ENCODE measurements at regions not wholly inside any gene's neighbourhood (a gene's known extent, or its start where the extent isn't known, plus 50 kb on each side); places are given as distances from the start of the nearest gene placed in this dataset.
A peak's percentile ranks its signal among the peaks of the same experiment; 100 is the strongest.

DNA sequence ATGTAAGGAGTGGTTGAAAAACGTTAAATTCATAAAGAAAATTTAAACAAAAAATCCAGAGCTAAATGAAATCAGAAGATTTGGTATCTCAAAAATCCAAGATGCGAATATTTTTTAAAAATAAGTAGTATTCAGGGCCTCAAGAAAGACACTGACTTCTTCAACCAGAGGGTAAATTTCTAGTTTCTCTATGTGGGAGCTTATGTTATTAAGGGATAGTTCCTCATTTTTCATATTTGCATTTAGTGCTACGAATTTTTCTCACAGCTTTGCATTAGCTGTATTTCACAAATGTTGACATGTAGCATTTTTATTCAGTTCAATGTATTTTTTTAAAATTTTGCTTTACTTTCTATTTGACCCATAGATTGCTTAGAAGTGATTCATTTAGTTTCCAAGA is 454.7 kb downstream of the CBLN2 start:
- DNase-seq (ENCODE audit: low read depth, low spot score): no peak

DNA sequence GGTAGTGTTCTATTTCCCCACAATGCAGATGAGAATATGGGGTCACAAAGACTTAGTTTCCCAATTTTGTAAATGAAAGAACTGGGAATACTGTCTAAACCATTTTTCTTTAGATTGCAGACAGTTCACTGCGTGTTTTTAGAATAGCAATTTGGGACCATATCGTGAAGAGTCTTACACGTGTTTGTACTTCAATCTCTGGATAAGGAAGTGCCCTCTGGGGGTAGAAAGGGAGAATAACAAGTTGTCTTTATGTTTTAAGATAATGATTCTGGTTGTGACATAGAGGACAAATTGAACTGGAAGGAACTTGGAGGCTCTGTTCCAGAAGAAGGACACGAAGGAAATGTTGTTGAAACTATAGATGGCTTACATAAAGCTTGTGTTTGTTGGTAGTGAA is 457.7 kb downstream of the CBLN2 start:
- no peak for DNase-seq (ENCODE audit: low read depth, low spot score)

DNA sequence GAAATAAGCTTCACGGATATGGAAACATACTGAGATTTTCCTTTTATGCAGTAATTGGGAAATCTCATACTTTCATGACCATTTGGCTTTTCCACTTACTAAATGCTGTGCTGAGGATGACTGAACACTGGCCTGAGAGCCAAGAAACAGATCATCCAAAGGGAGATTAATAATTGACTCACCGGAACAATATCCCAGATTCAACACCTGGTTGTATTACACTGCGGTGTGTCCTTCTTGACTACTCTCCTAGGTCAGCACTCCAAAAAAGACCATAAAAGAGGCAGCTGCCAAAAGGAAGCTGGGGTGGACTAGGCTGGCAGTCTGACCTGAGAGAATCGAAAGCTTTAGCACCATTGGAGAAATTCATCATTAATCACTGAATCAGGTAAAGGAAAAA is 469.1 kb downstream of the CBLN2 start:
- DNase-seq (ENCODE audit: low read depth, low spot score): no peak

DNA sequence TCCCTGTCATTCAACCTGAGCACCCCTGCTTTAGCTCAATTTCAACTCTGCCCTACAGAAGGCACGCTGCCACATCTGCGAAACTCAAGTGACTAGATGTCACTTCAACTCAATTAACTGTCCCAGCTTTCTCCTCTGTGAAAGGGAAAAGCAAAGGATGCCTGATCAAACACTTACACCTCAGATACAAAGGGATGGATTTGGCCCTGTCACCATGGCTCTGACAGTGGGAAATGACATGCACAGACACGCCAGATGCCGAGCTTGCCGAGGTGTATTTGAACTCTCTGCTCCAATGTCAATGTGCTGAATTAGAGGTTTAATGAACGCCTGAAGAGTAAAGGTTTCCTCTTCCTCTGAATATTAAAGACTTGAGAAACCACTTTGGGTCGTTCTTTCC is 481.1 kb downstream of the CBLN2 start:
- DNase-seq (ENCODE audit: low read depth, low spot score): no peak

DNA sequence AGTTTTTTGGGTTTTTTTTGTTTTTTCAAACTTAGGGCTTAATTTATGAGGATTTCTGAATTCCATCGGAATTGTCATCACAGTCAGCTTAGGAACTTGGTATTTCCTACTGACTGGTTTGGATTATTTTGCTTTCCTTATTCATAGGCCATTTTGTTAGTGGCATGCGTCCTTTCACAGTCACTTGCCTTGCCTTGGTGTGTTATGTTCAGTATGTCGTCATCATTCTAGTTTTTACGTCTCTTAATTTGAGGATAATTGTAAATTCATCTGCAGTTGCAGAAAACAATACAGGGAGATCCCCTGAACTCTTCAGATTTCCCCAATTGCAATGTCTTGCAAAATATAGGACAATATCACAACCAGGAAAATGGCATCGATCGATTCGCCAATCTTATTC is 485.3 kb downstream of the CBLN2 start:
- no peak for DNase-seq (ENCODE audit: low read depth, low spot score)

DNA sequence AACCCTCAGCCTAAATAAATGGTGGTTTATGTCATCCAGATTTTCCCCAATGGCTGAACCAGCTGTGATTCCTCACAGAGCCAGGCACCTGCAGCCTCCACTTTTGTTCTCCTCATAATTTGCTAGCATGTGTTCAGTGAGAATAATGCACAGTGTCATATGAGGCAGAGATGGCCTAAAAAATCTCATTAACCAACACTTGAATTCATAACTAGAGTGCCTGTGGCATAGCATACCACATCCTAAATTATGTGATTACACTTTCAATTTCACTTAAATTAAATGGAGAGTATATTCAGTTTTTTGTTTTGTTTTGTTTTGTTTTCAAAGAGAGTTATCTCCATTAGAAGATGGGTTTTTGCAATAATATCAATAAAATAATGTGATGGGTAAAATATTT is 488.0 kb downstream of the CBLN2 start:
- DNase-seq (ENCODE audit: low read depth, low spot score): no peak

DNA sequence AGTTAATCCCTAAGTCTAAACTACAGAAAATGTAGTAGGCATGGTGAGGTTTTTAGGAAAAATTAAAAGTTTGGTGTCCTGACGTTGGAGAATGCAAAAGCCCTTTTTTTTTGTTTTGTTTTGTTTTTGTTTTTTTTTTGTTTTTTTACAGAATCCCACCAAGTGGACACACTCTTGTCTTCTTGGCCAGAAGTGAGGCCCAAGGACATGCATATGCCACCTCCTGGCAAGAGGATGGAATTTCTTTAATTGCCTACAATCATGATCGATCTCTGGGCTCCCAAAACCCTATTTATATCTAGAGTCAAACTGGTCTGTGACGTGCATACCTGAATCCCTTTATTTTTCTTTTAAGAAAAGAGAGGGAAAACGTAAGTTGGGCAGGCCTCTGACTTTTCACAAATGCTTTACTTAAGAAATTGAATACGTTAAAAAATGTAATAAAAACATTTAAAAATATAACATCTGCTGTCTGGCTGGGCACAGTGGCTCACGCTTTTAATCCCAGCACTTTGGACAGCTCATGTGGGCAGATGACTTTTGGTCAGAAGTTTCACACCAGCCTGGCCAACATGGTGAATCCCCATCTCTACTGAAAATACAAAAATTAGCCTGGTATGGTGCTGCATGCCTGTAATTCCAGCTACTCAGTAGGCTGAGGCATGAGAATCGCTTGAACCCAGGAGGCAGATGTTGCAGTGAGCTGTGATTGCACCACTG is 502.7 kb downstream of the CBLN2 start:
- no peak for DNase-seq (ENCODE audit: low read depth, low spot score)

DNA sequence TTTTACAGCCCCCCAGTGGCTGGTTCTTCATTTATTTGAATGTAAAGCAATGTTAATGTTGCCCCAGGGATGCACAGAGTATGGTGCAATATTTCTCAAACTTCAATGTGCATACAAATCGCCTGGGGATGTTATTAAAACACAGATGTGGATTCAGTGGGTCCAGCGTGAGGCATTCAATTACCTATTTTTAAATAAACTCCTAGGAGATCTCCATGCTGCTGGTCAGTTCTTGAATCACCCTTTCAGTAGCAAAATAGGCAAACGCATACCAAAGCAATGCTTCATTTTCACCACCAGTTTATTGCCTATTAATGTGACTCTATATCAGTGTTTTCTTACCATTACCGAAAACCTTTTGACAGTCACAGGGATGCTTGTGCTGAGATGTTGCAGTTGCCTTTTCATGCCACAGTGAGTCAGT is 530.7 kb downstream of the CBLN2 start:
- peak; percentile 24 for DNase-seq (ENCODE audit: low read depth, low spot score)

DNA sequence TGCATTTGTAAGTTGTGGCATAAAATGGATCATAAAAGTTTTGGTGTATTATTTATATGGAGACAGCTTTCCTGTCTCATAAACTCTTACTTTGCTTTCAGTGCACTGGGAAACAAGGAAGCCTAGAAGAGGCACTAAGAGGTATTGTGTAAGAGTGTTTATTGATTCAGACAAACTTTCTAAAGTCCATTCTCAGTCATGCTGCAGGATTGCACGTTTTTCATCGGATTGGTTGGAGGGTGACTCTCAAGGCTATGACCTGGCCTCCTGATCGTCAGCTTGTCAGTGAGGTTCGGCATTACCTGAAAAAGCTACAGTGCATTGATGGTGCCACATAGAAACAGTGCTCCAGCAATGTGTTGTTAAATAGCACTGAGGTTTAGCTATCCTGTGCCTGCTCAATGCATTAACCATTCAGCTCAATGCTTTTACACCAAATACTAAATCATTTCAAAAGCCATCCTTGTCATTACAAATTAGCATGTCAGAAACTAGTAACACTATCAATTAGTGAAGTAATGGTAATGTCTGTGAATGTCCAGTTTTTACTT is 545.5 kb downstream of the CBLN2 start:
- no peak for DNase-seq (ENCODE audit: low read depth, low spot score)

DNA sequence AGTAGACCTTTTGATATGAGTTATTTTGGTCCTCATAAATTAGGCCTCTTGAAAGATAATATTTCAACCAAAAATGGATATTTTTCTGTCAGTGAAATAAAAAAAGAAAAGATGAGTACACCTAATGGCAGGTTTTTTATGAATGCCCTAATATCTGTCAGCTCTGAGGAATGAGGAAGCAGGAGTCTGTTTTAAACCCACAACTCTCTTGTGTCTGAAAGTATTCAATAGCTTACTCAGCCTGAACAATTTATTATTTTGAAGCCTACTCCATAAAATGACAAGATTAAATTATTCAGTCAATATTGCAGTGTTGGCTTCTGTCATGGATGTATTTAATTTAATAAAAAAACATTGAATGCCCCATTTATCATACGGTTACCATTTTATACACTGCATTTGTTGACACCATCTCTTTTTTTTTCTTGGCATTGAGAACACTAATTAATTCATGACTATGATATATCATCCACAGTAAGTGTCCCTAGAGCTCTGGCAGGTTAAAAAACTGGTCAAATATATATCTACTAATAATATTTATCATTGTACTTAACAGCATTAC is 548.2 kb downstream of the CBLN2 start:
- DNase-seq (ENCODE audit: low read depth, low spot score): no peak

DNA sequence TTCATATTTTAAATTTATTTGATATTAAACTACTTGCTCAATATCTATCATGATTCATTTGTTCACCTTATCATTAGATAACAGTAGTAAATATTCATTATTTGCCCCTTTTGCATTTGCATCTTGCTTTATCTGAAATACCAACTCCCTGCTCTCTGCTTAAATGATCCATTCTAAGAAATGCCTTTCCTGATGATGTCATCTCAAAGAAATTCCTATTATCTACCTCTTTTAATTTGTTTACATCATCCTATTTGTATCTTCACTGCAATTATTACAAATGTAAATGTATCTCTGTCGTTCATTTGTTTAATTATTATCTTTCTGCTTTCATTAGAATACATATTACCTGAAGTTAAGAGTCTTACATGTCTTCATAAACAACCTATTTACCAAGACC is 549.9 kb downstream of the CBLN2 start:
- DNase-seq (ENCODE audit: low read depth, low spot score): no peak

DNA sequence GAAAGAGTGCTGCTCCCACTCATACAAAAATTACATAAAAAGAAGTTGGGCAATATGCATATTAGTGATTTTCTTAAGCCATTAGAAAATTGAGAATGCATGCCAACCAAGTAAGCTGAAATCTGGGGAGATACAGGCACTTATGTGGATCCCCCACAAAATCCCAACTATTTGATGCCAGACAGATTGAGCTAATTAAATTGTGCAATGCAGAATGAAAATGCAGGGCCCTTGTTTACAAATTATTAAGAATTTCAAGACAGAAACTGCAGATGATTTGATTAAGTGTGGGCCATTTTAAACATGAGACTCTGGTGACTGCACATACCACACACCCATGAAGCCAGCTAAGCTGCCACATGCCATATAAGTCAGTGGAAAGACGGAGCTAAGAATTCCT is 554.5 kb downstream of the CBLN2 start:
- no peak for DNase-seq (ENCODE audit: low read depth, low spot score)

DNA sequence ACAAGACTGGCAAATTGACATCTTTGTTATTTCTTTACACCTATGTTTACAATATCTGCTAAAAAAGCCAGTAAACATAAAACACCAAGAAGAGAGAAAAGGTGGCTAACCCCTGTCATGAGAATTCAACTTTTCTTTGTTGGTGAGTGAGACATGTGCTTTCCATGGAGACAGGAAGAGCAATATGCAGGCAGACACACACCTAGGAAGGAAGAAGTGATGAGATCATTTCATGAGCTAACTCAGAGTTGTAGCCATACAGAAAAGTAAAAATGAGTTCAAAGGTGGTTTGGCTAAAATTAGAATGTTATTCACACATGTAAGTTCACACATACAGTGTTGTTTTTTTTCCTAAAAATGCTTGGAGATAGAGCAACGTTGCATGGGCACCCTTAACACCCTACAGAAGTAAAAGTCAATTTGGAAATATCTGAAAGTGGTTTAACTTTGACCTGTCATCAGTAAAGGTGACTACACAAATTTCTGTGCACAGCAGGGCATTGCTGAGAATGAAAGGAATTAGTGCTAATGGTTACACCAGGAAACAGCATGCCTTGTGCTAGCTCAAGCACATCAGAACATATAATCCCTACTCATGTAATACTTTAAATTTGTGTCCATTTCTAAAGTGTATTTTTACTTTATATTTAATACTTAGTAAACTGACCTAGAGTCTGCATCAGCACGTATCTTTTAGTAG is 557.6 kb downstream of the CBLN2 start:
- DNase-seq (ENCODE audit: low read depth, low spot score): no peak

DNA sequence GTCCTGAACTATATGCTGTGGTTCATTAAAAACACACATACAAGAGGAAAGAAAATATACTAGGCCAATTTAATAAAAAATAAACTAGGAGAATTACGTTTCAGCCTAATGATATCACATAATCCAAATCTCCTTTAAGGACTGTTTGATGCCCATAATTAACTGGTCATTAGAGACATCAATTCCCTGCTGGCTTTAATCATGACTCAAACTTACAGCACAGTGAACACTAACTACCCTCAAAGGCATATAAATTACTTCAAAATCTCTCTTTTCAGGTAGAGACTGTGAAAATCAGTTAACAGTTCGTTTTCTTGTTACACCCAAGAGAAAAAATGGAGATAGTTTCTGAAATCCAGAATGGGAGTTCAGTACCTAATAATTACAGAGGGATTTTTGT is 567.4 kb downstream of the CBLN2 start:
- DNase-seq (ENCODE audit: low read depth, low spot score): no peak

DNA sequence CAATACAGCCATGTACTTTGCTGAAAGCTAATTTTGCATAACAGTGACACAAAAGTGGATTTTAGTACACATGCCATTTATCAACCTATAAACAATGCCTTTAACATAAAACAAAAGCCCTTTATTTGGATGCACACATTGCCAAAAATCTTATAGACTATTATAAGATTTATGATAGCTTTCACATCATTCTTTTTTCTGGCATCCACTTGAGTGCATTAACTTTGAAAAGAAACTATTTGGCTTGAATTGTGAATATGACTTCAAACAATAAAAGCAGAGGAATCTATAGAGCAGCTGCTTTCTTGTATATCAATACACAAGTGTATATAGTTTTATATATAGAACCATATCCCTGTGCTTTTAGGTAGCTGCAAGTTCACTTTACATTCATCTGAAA is 577.4 kb downstream of the CBLN2 start:
- no peak for DNase-seq (ENCODE audit: low read depth, low spot score)

DNA sequence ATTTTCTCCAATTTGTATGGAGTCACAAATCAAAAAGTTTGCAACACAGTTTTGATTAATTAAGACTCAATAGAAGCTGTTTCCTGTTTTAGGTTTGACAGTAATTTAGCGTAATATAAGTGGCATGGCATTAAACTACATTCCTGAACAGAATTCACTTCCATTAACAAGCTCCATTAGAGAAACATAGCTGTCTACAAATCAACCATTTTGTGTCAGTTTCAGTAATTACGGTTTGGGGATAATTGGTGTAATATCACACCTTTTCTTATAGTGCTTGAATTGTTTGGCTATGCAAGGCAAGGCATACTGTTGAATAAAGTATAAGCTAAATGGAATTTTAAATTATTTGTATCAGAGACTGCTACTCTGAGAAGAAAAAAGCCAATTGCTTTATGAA is 585.5 kb downstream of the CBLN2 start:
- no peak for DNase-seq (ENCODE audit: low read depth, low spot score)

DNA sequence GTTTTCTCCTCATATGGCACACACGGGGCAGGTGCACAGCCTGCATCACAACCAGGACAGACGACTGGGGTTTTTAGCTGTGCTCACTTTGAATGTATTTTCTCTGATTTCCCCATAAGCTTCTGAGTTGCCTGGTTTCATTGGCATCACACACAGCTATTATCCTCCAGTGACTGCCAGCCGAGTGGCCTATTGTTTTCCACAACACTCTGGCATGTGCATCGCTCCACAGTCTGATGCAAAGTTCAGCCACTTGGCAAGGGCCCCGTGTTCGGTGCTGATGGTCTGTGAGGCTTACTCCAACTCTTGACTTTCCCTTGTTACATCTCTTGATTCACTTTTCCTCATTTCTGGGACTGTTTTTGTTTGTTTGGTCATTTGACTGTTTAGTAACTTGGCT is 593.1 kb downstream of the CBLN2 start:
- DNase-seq (ENCODE audit: low read depth, low spot score): no peak

DNA sequence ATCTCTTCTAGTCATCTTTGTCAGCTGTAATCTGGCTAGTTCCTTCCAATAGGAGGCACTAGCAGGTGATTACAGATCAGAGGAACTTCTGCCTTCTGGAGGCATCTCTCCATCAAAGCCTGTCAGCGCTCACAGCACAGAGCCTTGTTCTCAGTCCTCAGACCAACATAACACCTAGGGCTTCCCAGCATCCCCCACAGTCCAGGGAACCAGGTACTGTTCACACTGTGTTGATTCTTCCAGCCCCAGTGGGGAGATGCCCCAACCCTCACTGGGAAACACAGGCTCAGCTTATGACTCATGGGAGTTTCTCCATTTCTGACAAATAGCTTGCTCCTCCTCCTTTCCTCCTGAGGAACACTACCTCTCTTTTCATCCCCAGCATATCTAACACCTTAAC is 601.7 kb downstream of the CBLN2 start:
- DNase-seq (ENCODE audit: low read depth, low spot score): no peak

DNA sequence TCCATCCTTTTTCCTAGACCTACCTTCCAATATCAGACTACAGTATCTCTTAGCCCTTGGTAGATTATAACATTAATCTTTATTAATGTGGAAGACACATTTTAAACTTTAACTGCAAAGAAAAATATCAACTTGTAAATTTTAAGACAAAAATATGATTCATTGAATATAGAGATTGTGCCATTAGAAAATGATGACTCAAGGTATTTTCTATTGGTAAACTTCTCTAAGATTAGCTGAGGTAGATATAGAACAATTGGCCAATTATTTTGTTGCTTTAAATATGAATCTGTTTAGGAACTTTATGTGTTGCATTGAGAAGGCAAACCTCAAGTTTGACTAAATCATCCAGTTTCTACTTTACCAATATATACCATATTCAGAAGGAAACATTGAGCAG is 604.7 kb downstream of the CBLN2 start:
- no peak for DNase-seq (ENCODE audit: low read depth, low spot score)

DNA sequence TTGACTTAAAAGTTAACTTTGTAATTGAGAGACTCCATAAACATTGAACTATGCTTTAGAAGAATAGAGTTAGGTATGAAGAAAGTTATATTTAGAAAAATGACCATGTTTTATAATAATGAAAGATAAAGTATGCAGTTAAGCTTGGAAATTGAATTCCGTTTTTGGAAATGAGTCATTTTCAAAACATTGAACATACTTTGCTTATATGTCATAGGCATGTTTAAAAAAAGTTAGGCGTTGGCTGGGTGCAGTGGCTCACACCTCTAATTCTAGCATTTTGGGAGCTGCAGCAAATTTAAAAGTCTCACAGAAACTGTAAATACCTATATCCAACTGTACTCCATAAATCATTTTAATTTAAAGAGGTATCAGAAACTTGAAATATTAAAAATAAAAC is 607.4 kb downstream of the CBLN2 start:
- no peak for DNase-seq (ENCODE audit: low read depth, low spot score)

DNA sequence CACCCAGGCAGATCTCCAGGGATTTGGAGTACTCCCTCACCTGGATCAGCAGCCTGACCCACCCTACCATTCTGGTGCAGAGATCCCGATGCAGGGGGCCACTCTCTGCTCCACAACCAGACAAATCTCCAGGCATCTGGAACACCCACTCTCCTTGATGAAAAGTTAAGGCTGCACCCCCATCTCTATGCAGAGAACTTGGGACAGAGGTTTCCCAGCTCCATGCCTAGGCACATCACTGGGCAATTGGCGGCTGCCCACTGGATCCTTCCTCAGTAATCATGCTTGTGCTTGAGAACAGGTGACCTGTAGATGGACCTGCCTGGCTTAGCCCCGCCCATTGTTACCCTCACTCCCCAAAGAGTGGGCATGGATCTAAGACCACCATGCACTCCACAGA is 624.9 kb downstream of the CBLN2 start:
- no peak for DNase-seq (ENCODE audit: low read depth, low spot score)

DNA sequence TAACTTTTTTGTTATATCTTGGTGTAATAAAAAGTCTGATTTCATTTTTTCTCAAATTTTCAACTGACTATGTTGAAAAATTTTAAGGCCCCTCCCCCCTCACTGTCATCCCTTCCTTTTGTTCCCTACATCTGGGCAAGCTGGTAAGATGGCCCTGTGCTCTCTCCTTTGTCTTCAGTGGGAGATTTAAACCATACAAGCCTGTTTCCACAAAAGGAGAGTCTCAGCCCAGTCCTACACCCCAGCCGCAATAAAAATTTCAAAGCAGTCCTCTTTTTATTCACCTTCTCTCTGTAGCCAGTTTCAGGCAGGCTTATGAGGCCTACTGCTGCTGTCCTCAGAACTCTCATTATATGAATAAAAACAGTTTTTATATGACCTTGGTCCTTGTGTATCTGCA is 630.5 kb downstream of the CBLN2 start:
- no peak for DNase-seq (ENCODE audit: low read depth, low spot score)

DNA sequence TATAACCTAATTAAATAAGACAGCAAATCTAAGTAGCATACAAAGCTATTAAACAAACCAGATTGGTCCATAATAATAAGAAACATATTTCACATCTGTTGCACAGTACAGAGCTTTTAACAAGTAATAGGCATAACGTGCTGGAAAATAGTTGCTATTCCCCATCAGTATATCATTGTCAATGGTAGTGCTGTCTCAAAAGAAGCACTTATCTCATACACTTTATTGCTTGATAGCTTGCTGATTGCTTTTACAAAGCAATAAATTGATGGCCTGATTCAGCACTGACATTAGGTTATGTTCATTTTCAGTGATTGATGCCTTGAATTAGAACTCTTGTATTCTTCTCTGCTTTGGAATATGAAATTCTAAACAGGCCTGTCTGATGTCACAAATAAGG is 641.7 kb downstream of the CBLN2 start:
- DNase-seq (ENCODE audit: low read depth, low spot score): no peak

Measured in brain pericyte (primary cell).